HG02610 (cell line): ENCODE measurements at regions not wholly inside any gene's neighbourhood (a gene's known extent, or its start where the extent isn't known, plus 50 kb on each side); places are given as distances from the start of the nearest gene placed in this dataset.
"Not testable (repeated sequence)": the region's sequence is repeated elsewhere in the genome, so short reads cannot be mapped to it uniquely, and the experiment has no call there.

Experiments
- ATAC-seq: cut with Tn5 transposase; IDR thresholded peaks from one replicate; pipeline ENCODE4 v1.9.1; 2021; ENCODE audit warnings: mild to moderate bottlenecking, moderate library complexity; ENCODE audit not compliant: unreplicated experiment

GRCh38 chr11:37502202-37502601 is 904.2 kb upstream of the RAG2 start:
- ATAC-seq = peak; percentile 21

- no peak for ATAC-seq
Measured at GRCh38 chr11:37500425-37500824, 902.4 kb upstream of the RAG2 start.

GRCh38 chr11:37497326-37497725 is 899.3 kb upstream of the RAG2 start:
- ATAC-seq = no peak

GRCh38 chr11:37496201-37496600 is 898.2 kb upstream of the RAG2 start:
- no peak for ATAC-seq

GRCh38 chr11:37484298-37484697 is 886.3 kb upstream of the RAG2 start:
- no peak for ATAC-seq

- ATAC-seq = no peak
Measured at GRCh38 chr11:37483761-37484160, 885.7 kb upstream of the RAG2 start.

GRCh38 chr11:37474889-37475288 is 876.9 kb upstream of the RAG2 start:
- ATAC-seq = no peak

- no peak for ATAC-seq
Measured at GRCh38 chr11:37468344-37468743, 870.3 kb upstream of the RAG2 start.

GRCh38 chr11:37465221-37465620 is 867.2 kb upstream of the RAG2 start:
- no peak for ATAC-seq

- ATAC-seq = no peak
Measured at GRCh38 chr11:37459456-37459855, 861.4 kb upstream of the RAG2 start.

GRCh38 chr11:37456746-37457145 is 858.7 kb upstream of the RAG2 start:
- no peak for ATAC-seq

- ATAC-seq = no peak
Measured at GRCh38 chr11:37451903-37452302, 853.9 kb upstream of the RAG2 start.

GRCh38 chr11:37450613-37451012 is 852.6 kb upstream of the RAG2 start:
- ATAC-seq = peak; percentile 97

GRCh38 chr11:37449146-37449545 is 851.1 kb upstream of the RAG2 start:
- ATAC-seq = no peak

- no peak for ATAC-seq
Measured at GRCh38 chr11:37442576-37442975, 844.5 kb upstream of the RAG2 start.

- ATAC-seq = not testable (repeated sequence)
Measured at GRCh38 chr11:37431633-37432230, 833.7 kb upstream of the RAG2 start.

GRCh38 chr11:37430966-37431632 is 833.1 kb upstream of the RAG2 start:
- not testable (repeated sequence) for ATAC-seq

GRCh38 chr11:37422511-37422910 is 824.5 kb upstream of the RAG2 start:
- no peak for ATAC-seq

- no peak for ATAC-seq
Measured at GRCh38 chr11:37411289-37411688, 813.3 kb upstream of the RAG2 start.

- ATAC-seq = no peak
Measured at GRCh38 chr11:37409124-37409523, 811.1 kb upstream of the RAG2 start.

GRCh38 chr11:37407461-37407860 is 809.4 kb upstream of the RAG2 start:
- ATAC-seq = no peak

- no peak for ATAC-seq
Measured at GRCh38 chr11:37406651-37407050, 808.6 kb upstream of the RAG2 start.

- no peak for ATAC-seq
Measured at GRCh38 chr11:37404231-37404630, 806.2 kb upstream of the RAG2 start.
